ENCODE measurements at regions not wholly inside any gene's neighbourhood (a gene's known extent, or its start where the extent isn't known, plus 50 kb on each side); places are given as distances from the start of the nearest gene placed in this dataset.
"Not testable (repeated sequence)": the region's sequence is repeated elsewhere in the genome, so short reads cannot be mapped to it uniquely, and the experiment has no call there.

DNA sequence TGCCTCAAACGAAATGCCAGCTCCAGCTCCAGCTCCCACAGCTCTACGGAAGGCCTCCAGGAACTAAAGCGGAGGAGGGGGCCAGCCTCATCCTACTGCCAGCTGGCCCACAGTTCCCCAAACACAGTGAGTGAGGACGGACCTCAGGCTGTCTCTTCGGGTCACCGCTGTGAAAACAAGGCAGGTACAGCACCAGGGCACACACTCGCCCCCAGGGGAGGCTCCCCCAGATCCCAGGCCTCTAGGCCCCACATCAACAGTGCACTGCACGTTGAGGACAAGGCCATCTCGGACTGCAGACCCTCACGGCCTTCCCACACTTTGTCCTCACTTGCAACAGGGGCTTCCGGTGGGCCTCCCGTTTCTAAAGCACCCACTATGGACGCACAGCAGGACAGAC, 95.0 kb downstream of the GTF2H2C_2 start:
- not testable (repeated sequence) for H3K9me3 ChIP-seq (replicated peaks); H3K36me3 ChIP-seq; H3K4me1 ChIP-seq (replicated peaks); H3K27me3 ChIP-seq (replicated peaks); H3K27ac ChIP-seq; DNase-seq (ENCODE audit: low read depth in 1 of 2, low spot score in 2 of 2); H3K4me3 ChIP-seq

DNA sequence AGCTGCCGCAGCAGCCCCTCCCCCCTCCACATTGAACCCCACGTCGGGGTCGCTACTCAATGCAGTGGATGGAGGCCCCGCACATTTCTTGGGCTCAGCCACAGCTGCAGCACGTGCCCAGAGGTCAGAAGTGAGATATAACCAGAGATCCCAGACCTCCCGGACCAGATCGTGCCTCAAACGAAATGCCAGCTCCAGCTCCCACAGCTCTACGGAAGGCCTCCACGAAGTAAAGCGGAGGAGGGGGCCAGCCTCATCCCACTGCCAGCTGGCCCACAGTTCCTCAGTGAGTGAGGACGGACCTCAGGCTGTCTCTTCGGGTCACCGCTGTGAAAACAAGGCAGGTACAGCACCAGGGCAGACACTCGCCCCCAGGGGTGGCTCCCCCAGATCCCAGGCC, 95.6 kb downstream of the GTF2H2C_2 start:
- H3K9me3 ChIP-seq (replicated peaks); H3K27ac ChIP-seq; H3K4me1 ChIP-seq (replicated peaks); H3K36me3 ChIP-seq; H3K27me3 ChIP-seq (replicated peaks); H3K4me3 ChIP-seq: not testable (repeated sequence)
- DNase-seq (ENCODE audit: low read depth in 1 of 2, low spot score in 2 of 2), result peak in 1 of 2 experiments; percentile 21
